GM12878 (cell line): ENCODE measurements at regions not wholly inside any gene's neighbourhood (a gene's known extent, or its start where the extent isn't known, plus 50 kb on each side); places are given as distances from the start of the nearest gene placed in this dataset.

Experiments used
- ATAC-seq: fragments of 200-7000 bp; cut with Tn5 transposase; 3 replicates; pipeline ENCODE4 v1.9.1; 2020; ENCODE audit warnings: mild to moderate bottlenecking, moderate library complexity
- BruUV-seq: library from RNA; stranded (reverse); fragments of 400-500 nt; replicated peaks from 2 replicates; lab custom pipeline; 2021; lab: Mats Ljungman, UMichigan
- CTCF ChIA-PET: fragments of 300-600 bp; sonication (Branson Sonifier 250); formaldehyde crosslinking; extraction: SDS; loops from one replicate; lab custom pipeline; 2021; ENCODE audit warnings: inconsistent platforms; lab: Yijun Ruan, JAX
- POLR2A ChIA-PET: fragments of 350-600 bp; formaldehyde crosslinking; extraction: SDS; loops from one replicate; lab custom pipeline; 2021; ENCODE audit warnings: inconsistent platforms; lab: Charles Lee
- RAD21 ChIA-PET: fragments of 300-600 bp; sonication (Branson Sonifier 250); formaldehyde crosslinking; loops from one replicate; lab custom pipeline; 2023; ENCODE audit warnings: antibody characterized with exemption; ENCODE audit not compliant: unreplicated experiment; lab: Charles Lee
- SMC1A ChIA-PET: fragments of 300-600 bp; sonication (Branson Sonifier 250); formaldehyde crosslinking; loops from one replicate; lab custom pipeline; 2023; ENCODE audit not compliant: unreplicated experiment, uncharacterized antibody; lab: Charles Lee
- DNase-seq: peaks from one replicate; pipeline ENCODE4 v3.0.0-alpha.2; 2011; ENCODE audit warnings: low read depth, low spot score
- FAIRE-seq: peaks from 3 replicates; lab custom pipeline; 2011; peaks lifted over from hg19 to GRCh38; lab: Jason Lieb, UNC
- H2AFZ ChIP-seq: 2 replicates; pipeline ENCODE4 v1.6.0; 2011; ENCODE audit warnings: low read depth, low read length, control low read depth; ENCODE audit not compliant: control insufficient read depth
- H3K27ac ChIP-seq: 2 replicates; pipeline ENCODE4 v1.5.1; 2011; ENCODE audit warnings: control low read depth; ENCODE audit not compliant: control insufficient read depth, insufficient read depth
- H3K27me3 ChIP-seq, 2 experiments: replicated peaks in 1 of 2; 2 replicates each; pipeline versions ENCODE4 v1.6.0 to v1.6.1; 2011; ENCODE audit warnings: low read length in 1 of 2; ENCODE audit not compliant: control insufficient read depth in 2 of 2, insufficient read depth in 2 of 2
- H3K36me3 ChIP-seq, 2 experiments: 2 replicates each; pipeline ENCODE4 v1.5.1; 2011; ENCODE audit warnings: low read length in 1 of 2; ENCODE audit not compliant: control insufficient read depth in 2 of 2, insufficient read depth in 2 of 2
- H3K4me1 ChIP-seq: 2 replicates; pipeline ENCODE4 v1.6.1; 2011; ENCODE audit warnings: mild to moderate bottlenecking, low read length, moderate library complexity, mixed read lengths; ENCODE audit not compliant: control insufficient read depth, insufficient read depth
- H3K4me2 ChIP-seq: 2 replicates; pipeline ENCODE4 v1.6.0; 2011; ENCODE audit warnings: control low read depth; ENCODE audit not compliant: control insufficient read depth, insufficient read depth
- H3K4me3 ChIP-seq: fragments of 200-600 bp; sonication (generic); 2 replicates; pipeline ENCODE4 v1.5.1; 2016
- H3K79me2 ChIP-seq: 2 replicates; pipeline ENCODE4 v1.6.0; 2011; ENCODE audit warnings: low read length; ENCODE audit not compliant: control insufficient read depth, insufficient read depth
- H3K9ac ChIP-seq: 2 replicates; pipeline ENCODE4 v1.8.0; 2011; ENCODE audit warnings: low read length, control low read depth, mixed read lengths; ENCODE audit not compliant: control insufficient read depth, insufficient read depth
- H3K9me3 ChIP-seq: replicated peaks from 3 replicates; pipeline ENCODE4 v1.5.1; 2011; ENCODE audit warnings: mild to moderate bottlenecking, low read length; ENCODE audit not compliant: control insufficient read depth, insufficient read depth
- H4K20me1 ChIP-seq: 2 replicates; pipeline ENCODE4 v1.6.0; 2011; ENCODE audit not compliant: control insufficient read depth, insufficient read depth
- CREM ChIP-seq: IDR thresholded peaks from 2 replicates; pipeline ENCODE4 v1.6.1; 2014; ENCODE audit warnings: antibody characterized with exemption, low read depth
- EP300 ChIP-seq, 2 experiments: fragments of 150-350 bp in 1 of 2; IDR thresholded peaks; 2 replicates each; pipeline ENCODE4 v1.6.1; 2011 to 2012; ENCODE audit warnings: low read depth in 2 of 2, low read length in 2 of 2, borderline replicate concordance in 1 of 2, improper control_type of control experiment in 1 of 2, inconsistent platforms in 1 of 2; ENCODE audit not compliant: control insufficient read depth in 1 of 2
- NFIC ChIP-seq: IDR thresholded peaks from 2 replicates; pipeline ENCODE4 v1.6.1; 2012; ENCODE audit warnings: low read depth, mild to moderate bottlenecking, inconsistent platforms, low read length, moderate library complexity
- NFXL1 ChIP-seq: fragments of 450-650 bp; IDR thresholded peaks from 2 replicates; pipeline ENCODE4 v1.6.1; 2017; ENCODE audit warnings: antibody characterized with exemption, mild to moderate bottlenecking, borderline replicate concordance
- NRF1 ChIP-seq: conservative IDR thresholded peaks from 2 replicates; pipeline ENCODE4 v1.6.1; 2011; ENCODE audit warnings: mild to moderate bottlenecking, low read depth, low read length, improper control_type of control experiment
- PML ChIP-seq: IDR thresholded peaks from 2 replicates; pipeline ENCODE4 v1.6.1; 2012; ENCODE audit warnings: low read length, inconsistent platforms
- RB1 ChIP-seq: fragments of 450-650 bp; formaldehyde crosslinking; IDR thresholded peaks from 2 replicates; pipeline ENCODE4 v1.6.1; 2017; ENCODE audit warnings: mild to moderate bottlenecking, borderline replicate concordance
- SIX5 ChIP-seq: IDR thresholded peaks from 2 replicates; pipeline ENCODE4 v1.6.1; 2011; ENCODE audit warnings: mild to moderate bottlenecking, low read depth, low read length, moderate library complexity; ENCODE audit not compliant: severe bottlenecking
- SMARCA5 ChIP-seq: fragments of 450-650 bp; IDR thresholded peaks from 2 replicates; pipeline ENCODE4 v1.6.1; 2017; ENCODE audit warnings: mild to moderate bottlenecking
- YY1 ChIP-seq: IDR thresholded peaks from 2 replicates; pipeline ENCODE4 v1.6.1; 2011; ENCODE audit warnings: low read depth, mild to moderate bottlenecking, low read length
- ZBED1 ChIP-seq: IDR thresholded peaks from 2 replicates; pipeline ENCODE4 v1.6.1; 2016; ENCODE audit warnings: borderline replicate concordance
- ZNF24 ChIP-seq: fragments of 450-650 bp; IDR thresholded peaks from 2 replicates; pipeline ENCODE4 v1.6.1; 2017; ENCODE audit warnings: antibody characterized with exemption, mild to moderate bottlenecking
- WGBS: methylation state at CpG from one replicate; pipeline ENCODE4 v1.1.6; 2016; ENCODE audit warnings: low lambda C conversion rate; ENCODE audit not compliant: insufficient replicate concordance, insufficient coverage; ENCODE audit errors: missing lambda C conversion rate; 5-methylcytosine and 5-hydroxymethylcytosine counted together
- in situ Hi-C: fragments of 300-500 bp; cut with MboI; formaldehyde crosslinking; loops from 9 replicates; pipeline ENCODE4 v1.14.3; 2018; ENCODE audit warnings: mixed read lengths
- intact Hi-C: fragments of 100-400 bp; cut with micrococcal nuclease; formaldehyde crosslinking; loops from one replicate; pipeline ENCODE4 v1.14.2; 2022; ENCODE audit not compliant: unreplicated experiment
- TF ChIP-seq, protein P1 (sequence below): fragments of 450-650 bp; IDR thresholded peaks from 2 replicates; pipeline ENCODE4 v1.6.1; 2018; ENCODE audit warnings: mild to moderate bottlenecking, low read depth, moderate library complexity; ENCODE audit not compliant: partially characterized antibody
- TF ChIP-seq, protein P2 (sequence below): fragments of 450-650 bp; formaldehyde crosslinking; IDR thresholded peaks from 2 replicates; pipeline ENCODE4 v1.5.0; 2022; ENCODE audit warnings: mild to moderate bottlenecking, missing genetic modification characterization
- TF ChIP-seq, protein P3 (sequence below): IDR thresholded peaks from 2 replicates; pipeline ENCODE4 v1.6.1; 2012; ENCODE audit warnings: mild to moderate bottlenecking, low read depth, low read length

DNA sequence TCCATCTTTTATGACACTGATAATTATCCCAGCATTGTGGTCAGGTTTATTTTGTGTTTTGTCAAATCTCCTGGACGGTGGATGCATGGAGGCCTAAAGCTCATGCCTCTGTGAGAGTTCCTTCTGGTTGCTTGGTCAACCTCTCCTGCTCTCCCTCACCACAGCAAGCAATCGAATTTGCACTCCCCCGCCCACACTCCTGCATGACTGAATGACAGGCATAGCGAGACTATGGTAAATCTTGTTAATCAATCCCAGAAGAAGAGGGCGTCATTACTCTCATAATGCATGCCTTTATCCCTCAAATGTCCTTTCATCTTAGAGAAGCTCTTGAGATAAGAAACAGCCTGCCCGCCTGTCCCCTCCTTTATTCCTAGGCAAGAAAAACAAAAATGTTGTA, 1215.0 kb upstream of the CDH9 start:
- no peak for DNase-seq
- Histone ChIP-seq H4K20me1 (no peaks in the 10 kb centered on the region), H3K4me3 (no peak overlapping the region), H3K4me2 (no peak overlapping the region), H3K4me1 (no peaks in the 10 kb centered on the region), H3K27ac (no peak overlapping the region), H3K27me3 (no peaks in the 10 kb centered on the region), H3K9me3 (no peaks in the 10 kb centered on the region), H3K79me2 (no peaks in the 10 kb centered on the region), H3K9ac (no peak overlapping the region), H2AFZ (no peak overlapping the region), H3K36me3 (no peaks in the 10 kb centered on the region)
- ChIA-PET CTCF (interaction anchor here (1.4 kb wide), 1 partner anchor 16 kb away, joined by 4 read pairs; no protein-coding TSS in a partner anchor), RAD21 (interaction anchor here (1.0 kb wide), 1 partner anchor 64 kb away, joined by 3 read pairs; no protein-coding TSS in a partner anchor), POLR2A (no interaction called here), SMC1A (no interaction called here)
- no peak for TF ChIP-seq CREM
- no peak for TF ChIP-seq NRF1
- TF ChIP-seq ZBED1 = no peak
- no peak for TF ChIP-seq SIX5
- no peak for TF ChIP-seq PML
- TF ChIP-seq, protein P1, sequence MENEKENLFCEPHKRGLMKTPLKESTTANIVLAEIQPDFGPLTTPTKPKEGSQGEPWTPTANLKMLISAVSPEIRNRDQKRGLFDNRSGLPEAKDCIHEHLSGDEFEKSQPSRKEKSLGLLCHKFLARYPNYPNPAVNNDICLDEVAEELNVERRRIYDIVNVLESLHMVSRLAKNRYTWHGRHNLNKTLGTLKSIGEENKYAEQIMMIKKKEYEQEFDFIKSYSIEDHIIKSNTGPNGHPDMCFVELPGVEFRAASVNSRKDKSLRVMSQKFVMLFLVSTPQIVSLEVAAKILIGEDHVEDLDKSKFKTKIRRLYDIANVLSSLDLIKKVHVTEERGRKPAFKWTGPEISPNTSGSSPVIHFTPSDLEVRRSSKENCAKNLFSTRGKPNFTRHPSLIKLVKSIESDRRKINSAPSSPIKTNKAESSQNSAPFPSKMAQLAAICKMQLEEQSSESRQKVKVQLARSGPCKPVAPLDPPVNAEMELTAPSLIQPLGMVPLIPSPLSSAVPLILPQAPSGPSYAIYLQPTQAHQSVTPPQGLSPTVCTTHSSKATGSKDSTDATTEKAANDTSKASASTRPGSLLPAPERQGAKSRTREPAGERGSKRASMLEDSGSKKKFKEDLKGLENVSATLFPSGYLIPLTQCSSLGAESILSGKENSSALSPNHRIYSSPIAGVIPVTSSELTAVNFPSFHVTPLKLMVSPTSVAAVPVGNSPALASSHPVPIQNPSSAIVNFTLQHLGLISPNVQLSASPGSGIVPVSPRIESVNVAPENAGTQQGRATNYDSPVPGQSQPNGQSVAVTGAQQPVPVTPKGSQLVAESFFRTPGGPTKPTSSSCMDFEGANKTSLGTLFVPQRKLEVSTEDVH = no peak
- no peak for TF ChIP-seq SMARCA5
- no peak for TF ChIP-seq RB1
- TF ChIP-seq, protein P2, sequence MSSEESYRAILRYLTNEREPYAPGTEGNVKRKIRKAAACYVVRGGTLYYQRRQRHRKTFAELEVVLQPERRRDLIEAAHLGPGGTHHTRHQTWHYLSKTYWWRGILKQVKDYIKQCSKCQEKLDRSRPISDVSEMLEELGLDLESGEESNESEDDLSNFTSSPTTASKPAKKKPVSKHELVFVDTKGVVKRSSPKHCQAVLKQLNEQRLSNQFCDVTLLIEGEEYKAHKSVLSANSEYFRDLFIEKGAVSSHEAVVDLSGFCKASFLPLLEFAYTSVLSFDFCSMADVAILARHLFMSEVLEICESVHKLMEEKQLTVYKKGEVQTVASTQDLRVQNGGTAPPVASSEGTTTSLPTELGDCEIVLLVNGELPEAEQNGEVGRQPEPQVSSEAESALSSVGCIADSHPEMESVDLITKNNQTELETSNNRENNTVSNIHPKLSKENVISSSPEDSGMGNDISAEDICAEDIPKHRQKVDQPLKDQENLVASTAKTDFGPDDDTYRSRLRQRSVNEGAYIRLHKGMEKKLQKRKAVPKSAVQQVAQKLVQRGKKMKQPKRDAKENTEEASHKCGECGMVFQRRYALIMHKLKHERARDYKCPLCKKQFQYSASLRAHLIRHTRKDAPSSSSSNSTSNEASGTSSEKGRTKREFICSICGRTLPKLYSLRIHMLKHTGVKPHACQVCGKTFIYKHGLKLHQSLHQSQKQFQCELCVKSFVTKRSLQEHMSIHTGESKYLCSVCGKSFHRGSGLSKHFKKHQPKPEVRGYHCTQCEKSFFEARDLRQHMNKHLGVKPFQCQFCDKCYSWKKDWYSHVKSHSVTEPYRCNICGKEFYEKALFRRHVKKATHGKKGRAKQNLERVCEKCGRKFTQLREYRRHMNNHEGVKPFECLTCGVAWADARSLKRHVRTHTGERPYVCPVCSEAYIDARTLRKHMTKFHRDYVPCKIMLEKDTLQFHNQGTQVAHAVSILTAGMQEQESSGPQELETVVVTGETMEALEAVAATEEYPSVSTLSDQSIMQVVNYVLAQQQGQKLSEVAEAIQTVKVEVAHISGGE = no peak
- TF ChIP-seq ZNF24 = no peak
- TF ChIP-seq, protein P3, sequence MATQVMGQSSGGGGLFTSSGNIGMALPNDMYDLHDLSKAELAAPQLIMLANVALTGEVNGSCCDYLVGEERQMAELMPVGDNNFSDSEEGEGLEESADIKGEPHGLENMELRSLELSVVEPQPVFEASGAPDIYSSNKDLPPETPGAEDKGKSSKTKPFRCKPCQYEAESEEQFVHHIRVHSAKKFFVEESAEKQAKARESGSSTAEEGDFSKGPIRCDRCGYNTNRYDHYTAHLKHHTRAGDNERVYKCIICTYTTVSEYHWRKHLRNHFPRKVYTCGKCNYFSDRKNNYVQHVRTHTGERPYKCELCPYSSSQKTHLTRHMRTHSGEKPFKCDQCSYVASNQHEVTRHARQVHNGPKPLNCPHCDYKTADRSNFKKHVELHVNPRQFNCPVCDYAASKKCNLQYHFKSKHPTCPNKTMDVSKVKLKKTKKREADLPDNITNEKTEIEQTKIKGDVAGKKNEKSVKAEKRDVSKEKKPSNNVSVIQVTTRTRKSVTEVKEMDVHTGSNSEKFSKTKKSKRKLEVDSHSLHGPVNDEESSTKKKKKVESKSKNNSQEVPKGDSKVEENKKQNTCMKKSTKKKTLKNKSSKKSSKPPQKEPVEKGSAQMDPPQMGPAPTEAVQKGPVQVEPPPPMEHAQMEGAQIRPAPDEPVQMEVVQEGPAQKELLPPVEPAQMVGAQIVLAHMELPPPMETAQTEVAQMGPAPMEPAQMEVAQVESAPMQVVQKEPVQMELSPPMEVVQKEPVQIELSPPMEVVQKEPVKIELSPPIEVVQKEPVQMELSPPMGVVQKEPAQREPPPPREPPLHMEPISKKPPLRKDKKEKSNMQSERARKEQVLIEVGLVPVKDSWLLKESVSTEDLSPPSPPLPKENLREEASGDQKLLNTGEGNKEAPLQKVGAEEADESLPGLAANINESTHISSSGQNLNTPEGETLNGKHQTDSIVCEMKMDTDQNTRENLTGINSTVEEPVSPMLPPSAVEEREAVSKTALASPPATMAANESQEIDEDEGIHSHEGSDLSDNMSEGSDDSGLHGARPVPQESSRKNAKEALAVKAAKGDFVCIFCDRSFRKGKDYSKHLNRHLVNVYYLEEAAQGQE = no peak
- no peak for TF ChIP-seq NFIC
- no peak for TF ChIP-seq YY1
- no peak for TF ChIP-seq NFXL1
- no peak for TF ChIP-seq EP300 (IDR thresholded peaks at IDR 0.05; ENCODE audit: borderline replicate concordance in 1 of 2, control insufficient read depth in 1 of 2, low read depth in 2 of 2, low read length in 2 of 2)
- BruUV-seq = no TSS peak
- intact Hi-C loops (no loop called here), in situ Hi-C loops (no loop called here)
- 30% methylated on average over 6 of the region's 6 CpGs for WGBS
- no peak; the same call in 2 of the 3 replicates for ATAC-seq
- no peak for FAIRE-seq
